ENCODE measurements at regions not wholly inside any gene's neighbourhood (a gene's known extent, or its start where the extent isn't known, plus 50 kb on each side); places are given as distances from the start of the nearest gene placed in this dataset.

DNA sequence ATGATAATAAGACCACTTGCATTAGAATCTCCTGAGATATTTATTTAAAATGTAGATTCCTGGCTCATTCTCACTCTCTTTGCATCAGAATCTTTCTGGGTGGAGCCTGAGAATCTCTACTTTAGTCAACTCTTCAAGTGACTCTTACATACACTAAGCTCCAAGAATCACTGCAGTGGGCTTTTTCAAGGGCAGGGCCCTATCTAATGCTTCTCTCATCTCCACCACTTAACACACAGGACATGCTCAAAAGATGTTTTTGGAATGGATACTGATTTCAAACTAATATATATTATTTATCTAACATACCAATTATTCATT, 68.9 kb upstream of the GAP43 start:
- intact Hi-C loops (cut with DNase I), result no loop called here
- Histone ChIP-seq H3K36me3 (no peaks in the 10 kb centered on the region), H3K9me3 (peaks cover 0 to 7% (median 0%) of the 10 kb centered on the region in 12 donors), H3K27ac (no peak overlapping the region), H3K27me3 (no peaks in the 10 kb centered on the region), H3K4me3 (no peak overlapping the region), H3K4me1 (peaks cover 0 to 4% (median 0%) of the 10 kb centered on the region in 12 donors)
- no peak for DNase-seq
- no peak for ATAC-seq
- no peak for TF ChIP-seq CTCF (IDR thresholded peaks at IDR 0.05)
- TF ChIP-seq POLR2A (IDR thresholded peaks at IDR 0.05), result no peak

DNA sequence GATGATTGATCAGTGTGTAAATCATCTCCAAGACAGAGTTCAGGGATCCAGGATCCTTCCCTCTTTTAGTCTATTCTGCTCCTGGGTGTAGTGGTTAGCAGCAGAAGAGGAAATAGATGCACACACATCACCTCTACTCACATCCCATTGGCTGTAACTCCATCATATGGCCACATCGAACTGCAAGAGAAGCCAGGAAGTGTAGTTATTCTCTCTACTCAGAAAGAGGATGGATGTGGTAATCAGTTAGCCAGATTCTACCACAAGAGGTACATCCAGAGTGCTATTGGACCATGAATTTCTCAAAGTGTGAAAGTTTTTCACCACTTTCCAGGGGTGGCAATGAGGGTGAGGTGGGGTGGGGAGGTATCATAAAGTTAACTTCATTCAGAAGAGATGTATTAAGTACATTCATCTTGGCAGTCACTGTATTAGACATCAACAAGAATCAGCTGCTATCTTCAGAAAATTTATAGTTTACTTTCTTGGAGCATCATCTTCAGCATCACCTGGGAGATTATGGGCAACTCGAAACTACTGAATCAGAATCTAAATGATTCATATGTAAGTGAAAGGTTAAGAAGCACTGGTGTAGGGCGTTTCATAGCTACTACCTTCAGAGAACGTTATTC, 60.6 kb upstream of the GAP43 start:
- no peak for DNase-seq
- H3K36me3 ChIP-seq, result no peaks in the 10 kb centered on the region
- intact Hi-C loops (cut with DNase I), result loop anchor here in 2 of 10 donors (10.0 kb wide), 1 partner anchor 348 kb away; no protein-coding TSS in a partner anchor
- ATAC-seq, result no peak
- no peaks in the 10 kb centered on the region for H3K4me1 ChIP-seq
- H3K9me3 ChIP-seq, result no peaks in the 10 kb centered on the region
- TF ChIP-seq CTCF (IDR thresholded peaks at IDR 0.05) (no peak), POLR2A (IDR thresholded peaks at IDR 0.05) (no peak)
- H3K27ac ChIP-seq, result no peak overlapping the region
- no peaks in the 10 kb centered on the region for H3K27me3 ChIP-seq
- H3K4me3 ChIP-seq, result no peak overlapping the region
- 75 to 85% (median 82%) methylated on average over 4 of the region's 4 CpGs for WGBS, 4 donors

- DNase-seq (no peak), ATAC-seq (no peak)
- no peak overlapping the region for H3K4me3 ChIP-seq
- H3K9me3 ChIP-seq, result no peaks in the 10 kb centered on the region
- intact Hi-C loops (cut with DNase I), result loop anchor here in 2 of 10 donors (10.0 kb wide), 1 partner anchor 349 kb away; no protein-coding TSS in a partner anchor
- WGBS, 4 donors, result 94 to 96% (median 95%) methylated on average over 1 of the region's 1 CpG
- H3K27me3 ChIP-seq, result no peaks in the 10 kb centered on the region
- no peak for TF ChIP-seq POLR2A (IDR thresholded peaks at IDR 0.05)
- TF ChIP-seq CTCF (IDR thresholded peaks at IDR 0.05), result no peak
- H3K4me1 ChIP-seq, result no peaks in the 10 kb centered on the region
- H3K36me3 ChIP-seq, result no peaks in the 10 kb centered on the region
- H3K27ac ChIP-seq, result no peak overlapping the region
Observed at GRCh38 chr3:115563984-115564383, 59.3 kb upstream of the GAP43 start.

DNA sequence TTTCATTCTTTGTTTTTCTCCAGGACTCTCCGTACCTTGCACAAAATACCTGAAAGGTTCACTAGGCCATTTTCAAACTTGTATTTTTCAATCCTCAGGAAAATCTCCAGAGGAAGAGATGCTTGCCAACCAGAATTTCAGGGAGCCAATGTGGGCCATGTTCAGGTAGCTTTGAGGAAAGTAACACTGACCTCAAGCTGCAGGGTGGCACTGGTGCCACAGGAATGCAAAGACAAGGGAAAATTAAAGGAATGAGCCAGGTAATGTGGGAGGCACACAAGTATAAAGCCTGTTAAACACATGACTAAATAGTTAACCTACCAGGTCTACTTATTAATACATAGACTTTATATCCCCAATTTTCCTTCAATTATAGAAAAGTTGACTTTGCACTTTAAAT, 51.9 kb upstream of the GAP43 start:
- no peaks in the 10 kb centered on the region for H3K9me3 ChIP-seq
- no peaks in the 10 kb centered on the region for H3K27me3 ChIP-seq
- H3K4me1 ChIP-seq, result no peaks in the 10 kb centered on the region
- DNase-seq (no peak), ATAC-seq (peak in 1 of 4 donors; percentile 51)
- H3K4me3 ChIP-seq, result no peak overlapping the region
- no peak for TF ChIP-seq POLR2A (IDR thresholded peaks at IDR 0.05)
- peak in 10 of 12 donors; percentile 10 to 44 (median 28) for TF ChIP-seq CTCF (IDR thresholded peaks at IDR 0.05)
- intact Hi-C loops (cut with DNase I), result loop anchor here in 7 of 10 donors (5.0 to 10.0 kb wide), 2 partner anchors 354 to 357 kb away; no protein-coding TSS in a partner anchor
- no peaks in the 10 kb centered on the region for H3K36me3 ChIP-seq
- WGBS, 4 donors, result 76 to 89% (median 88%) methylated on average over 1 of the region's 1 CpG
- H3K27ac ChIP-seq, result no peak overlapping the region

Data from heart left ventricle (tissue), 16 donors.